ENCODE measurements at regions not wholly inside any gene's neighbourhood (a gene's known extent, or its start where the extent isn't known, plus 50 kb on each side); places are given as distances from the start of the nearest gene placed in this dataset.

DNA sequence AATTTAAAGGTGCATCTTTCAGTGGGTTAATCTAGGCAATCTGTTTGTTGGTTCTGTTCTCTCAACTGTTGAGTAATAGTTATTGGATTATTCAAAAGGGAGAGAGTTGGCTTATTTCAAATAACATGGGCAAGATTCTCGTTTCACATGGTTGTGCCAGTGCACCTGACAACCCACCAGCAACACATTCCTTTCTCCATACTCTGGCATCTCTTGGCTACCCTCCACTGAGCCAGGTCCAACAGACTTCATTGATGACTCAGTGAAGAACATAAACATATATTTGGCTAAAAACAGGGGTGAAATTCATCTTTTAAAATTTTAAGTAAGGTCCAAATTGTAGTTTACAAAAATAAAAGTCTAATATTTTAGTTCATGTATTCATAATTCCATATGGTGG is 967.2 kb downstream of the RPA4 start:
- Histone ChIP-seq H3K4me3 (ENCODE audit: low read depth, low read length) (no peak overlapping the region), H3K27ac (ENCODE audit: low read depth, low read length) (no peak overlapping the region), H3K27me3 (ENCODE audit: control insufficient read depth, insufficient read depth, low read length) (no peaks in the 10 kb centered on the region)

DNA sequence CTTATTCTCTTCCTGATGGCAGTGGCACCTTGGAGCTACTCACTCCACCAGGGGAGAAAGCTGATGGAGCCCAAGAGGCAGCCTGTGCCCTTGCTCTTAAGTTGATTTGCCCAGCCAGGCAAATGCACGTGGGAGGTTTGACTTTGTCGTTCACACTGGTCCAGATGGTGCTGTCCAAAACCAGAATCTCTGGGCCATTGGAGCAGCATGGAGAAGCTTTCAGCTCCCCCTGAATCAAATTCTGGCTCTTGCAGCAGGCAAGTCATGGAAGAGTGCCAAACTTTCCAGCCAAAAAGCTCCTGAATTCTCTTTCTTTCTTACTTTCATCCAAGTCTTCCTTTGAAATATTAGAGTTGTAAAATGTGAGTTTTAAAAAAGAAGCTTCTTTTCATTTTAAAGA is 970.4 kb downstream of the RPA4 start:
- H3K27me3 ChIP-seq (ENCODE audit: control insufficient read depth, insufficient read depth, low read length), result no peaks in the 10 kb centered on the region
- no peak overlapping the region for H3K27ac ChIP-seq (ENCODE audit: low read depth, low read length)
- H3K36me3 ChIP-seq (ENCODE audit: control insufficient read depth, insufficient read depth, low read length), result no peaks in the 10 kb centered on the region
- no peaks in the 10 kb centered on the region for H3K9me3 ChIP-seq (ENCODE audit: control insufficient read depth, insufficient read depth, low read length)
- H3K9ac ChIP-seq (ENCODE audit: low read depth, low read length), result no peak overlapping the region
- no peaks in the 10 kb centered on the region; the same call in 1 of the 2 replicates for H3K4me1 ChIP-seq (ENCODE audit: control insufficient read depth, insufficient read depth, low read length)
- no peak overlapping the region for H3K4me3 ChIP-seq (ENCODE audit: low read depth, low read length)

More for the DNA sequence above, 967.2 kb downstream of the RPA4 start:
- no peaks in the 10 kb centered on the region; the same call in 1 of the 2 replicates for H3K4me1 ChIP-seq (ENCODE audit: control insufficient read depth, insufficient read depth, low read length)
- H3K9ac ChIP-seq (ENCODE audit: low read depth, low read length), result no peak overlapping the region
- H3K36me3 ChIP-seq (ENCODE audit: control insufficient read depth, insufficient read depth, low read length), result no peaks in the 10 kb centered on the region
- H3K9me3 ChIP-seq (ENCODE audit: control insufficient read depth, insufficient read depth, low read length), result peaks cover 21% of the 10 kb centered on the region; the same call in 1 of the 2 replicates

DNA sequence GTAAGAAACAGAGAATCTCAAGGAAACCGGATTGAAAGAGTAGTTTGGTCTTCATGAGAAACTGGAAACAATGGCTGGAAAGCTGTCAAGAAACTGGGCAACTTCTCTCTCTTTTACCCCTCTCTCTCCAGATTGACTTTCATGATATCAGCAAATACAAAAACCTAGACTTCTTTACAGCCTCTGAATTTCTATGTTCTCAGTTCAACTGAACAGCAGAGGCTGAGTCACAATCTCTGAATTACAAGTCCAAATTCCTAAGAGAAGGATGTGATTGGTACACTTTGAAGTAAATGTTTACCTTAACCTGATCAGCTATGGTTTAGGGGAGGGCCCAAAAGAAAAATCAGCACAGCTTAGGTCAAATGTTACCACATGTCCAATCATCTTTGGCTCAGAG is 974.9 kb downstream of the RPA4 start:
- no peak overlapping the region for H3K9ac ChIP-seq (ENCODE audit: low read depth, low read length)
- no peaks in the 10 kb centered on the region for H3K9me3 ChIP-seq (ENCODE audit: control insufficient read depth, insufficient read depth, low read length)
- no peaks in the 10 kb centered on the region for H3K27me3 ChIP-seq (ENCODE audit: control insufficient read depth, insufficient read depth, low read length)
- no peaks in the 10 kb centered on the region for H3K36me3 ChIP-seq (ENCODE audit: control insufficient read depth, insufficient read depth, low read length)
- no peaks in the 10 kb centered on the region for H3K4me1 ChIP-seq (ENCODE audit: control insufficient read depth, insufficient read depth, low read length)
- H3K27ac ChIP-seq (ENCODE audit: low read depth, low read length), result no peak overlapping the region
- no peak overlapping the region for H3K4me3 ChIP-seq (ENCODE audit: low read depth, low read length)

DNA sequence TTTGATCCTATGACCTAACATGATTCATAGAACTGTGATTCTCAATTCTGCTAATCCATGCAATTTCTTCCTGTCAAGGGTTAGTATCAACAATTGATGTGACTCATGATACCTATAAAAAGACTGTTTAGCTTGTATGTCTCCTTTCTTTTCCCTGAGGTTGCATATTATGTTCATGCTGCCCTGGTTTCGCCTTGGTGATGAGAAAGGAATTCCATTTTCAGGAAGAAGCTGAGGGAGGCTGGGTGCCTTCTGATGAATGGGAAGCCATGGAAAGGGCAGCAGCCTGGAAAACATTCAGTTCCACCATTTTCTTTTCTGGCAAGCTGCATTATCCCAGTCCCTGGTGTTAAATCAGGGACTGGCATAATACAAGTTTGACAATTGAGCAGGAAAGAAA is 976.5 kb downstream of the RPA4 start:
- Histone ChIP-seq H3K27me3 (ENCODE audit: control insufficient read depth, insufficient read depth, low read length) (no peaks in the 10 kb centered on the region), H3K9ac (ENCODE audit: low read depth, low read length) (no peak overlapping the region), H3K36me3 (ENCODE audit: control insufficient read depth, insufficient read depth, low read length) (no peaks in the 10 kb centered on the region), H3K4me3 (ENCODE audit: low read depth, low read length) (no peak overlapping the region), H3K4me1 (ENCODE audit: control insufficient read depth, insufficient read depth, low read length) (no peaks in the 10 kb centered on the region), H3K27ac (ENCODE audit: low read depth, low read length) (no peak overlapping the region), H3K9me3 (ENCODE audit: control insufficient read depth, insufficient read depth, low read length) (no peaks in the 10 kb centered on the region)

DNA sequence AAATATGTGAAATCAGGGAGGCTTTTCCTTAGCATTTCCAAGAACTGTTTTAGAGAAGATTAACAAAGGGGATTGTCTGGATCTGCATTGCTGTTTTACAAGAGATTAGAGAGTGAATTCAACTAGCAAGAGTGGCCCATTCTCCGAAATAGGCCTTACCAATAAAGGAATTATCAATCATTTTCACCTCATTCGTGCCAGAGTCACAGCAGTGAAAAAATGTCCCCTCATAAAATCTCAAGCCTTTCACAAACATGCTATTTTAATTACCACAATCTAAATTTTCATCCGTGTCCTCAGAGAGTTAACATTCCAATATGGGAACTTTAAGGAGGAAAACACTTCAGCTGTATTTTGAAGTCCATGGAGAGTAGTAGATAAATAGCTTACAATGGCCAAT is 979.6 kb downstream of the RPA4 start:
- no peak overlapping the region for H3K9ac ChIP-seq (ENCODE audit: low read depth, low read length)
- no peaks in the 10 kb centered on the region for H3K4me1 ChIP-seq (ENCODE audit: control insufficient read depth, insufficient read depth, low read length)
- H3K27me3 ChIP-seq (ENCODE audit: control insufficient read depth, insufficient read depth, low read length), result no peaks in the 10 kb centered on the region
- H3K9me3 ChIP-seq (ENCODE audit: control insufficient read depth, insufficient read depth, low read length), result no peaks in the 10 kb centered on the region
- no peak overlapping the region for H3K27ac ChIP-seq (ENCODE audit: low read depth, low read length)
- H3K4me3 ChIP-seq (ENCODE audit: low read depth, low read length), result no peak overlapping the region
- no peaks in the 10 kb centered on the region for H3K36me3 ChIP-seq (ENCODE audit: control insufficient read depth, insufficient read depth, low read length)

DNA sequence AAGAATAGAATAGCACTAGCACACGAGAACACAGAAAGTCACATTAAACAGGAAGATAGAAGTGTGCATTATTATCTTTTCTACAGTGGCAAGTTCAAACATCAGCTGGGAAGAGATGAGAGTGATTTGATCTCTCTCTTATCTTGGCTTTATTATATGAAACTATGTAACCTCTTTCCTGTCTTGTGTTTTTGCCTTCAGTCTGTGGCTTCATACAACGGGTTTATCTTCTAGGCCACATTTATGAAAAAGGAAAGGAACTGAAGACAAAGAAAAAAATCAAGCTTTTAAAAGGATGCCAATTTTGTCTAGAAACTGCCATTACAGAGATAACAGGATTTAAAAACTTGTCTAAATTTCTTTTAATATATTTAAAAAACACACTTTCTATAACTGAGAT is 983.6 kb downstream of the RPA4 start:
- Histone ChIP-seq H3K27ac (ENCODE audit: low read depth, low read length) (no peak overlapping the region), H3K36me3 (ENCODE audit: control insufficient read depth, insufficient read depth, low read length) (no peaks in the 10 kb centered on the region), H3K4me1 (ENCODE audit: control insufficient read depth, insufficient read depth, low read length) (no peaks in the 10 kb centered on the region), H3K27me3 (ENCODE audit: control insufficient read depth, insufficient read depth, low read length) (no peaks in the 10 kb centered on the region), H3K9me3 (ENCODE audit: control insufficient read depth, insufficient read depth, low read length) (no peaks in the 10 kb centered on the region), H3K9ac (ENCODE audit: low read depth, low read length) (no peak overlapping the region), H3K4me3 (ENCODE audit: low read depth, low read length) (no peak overlapping the region)

DNA sequence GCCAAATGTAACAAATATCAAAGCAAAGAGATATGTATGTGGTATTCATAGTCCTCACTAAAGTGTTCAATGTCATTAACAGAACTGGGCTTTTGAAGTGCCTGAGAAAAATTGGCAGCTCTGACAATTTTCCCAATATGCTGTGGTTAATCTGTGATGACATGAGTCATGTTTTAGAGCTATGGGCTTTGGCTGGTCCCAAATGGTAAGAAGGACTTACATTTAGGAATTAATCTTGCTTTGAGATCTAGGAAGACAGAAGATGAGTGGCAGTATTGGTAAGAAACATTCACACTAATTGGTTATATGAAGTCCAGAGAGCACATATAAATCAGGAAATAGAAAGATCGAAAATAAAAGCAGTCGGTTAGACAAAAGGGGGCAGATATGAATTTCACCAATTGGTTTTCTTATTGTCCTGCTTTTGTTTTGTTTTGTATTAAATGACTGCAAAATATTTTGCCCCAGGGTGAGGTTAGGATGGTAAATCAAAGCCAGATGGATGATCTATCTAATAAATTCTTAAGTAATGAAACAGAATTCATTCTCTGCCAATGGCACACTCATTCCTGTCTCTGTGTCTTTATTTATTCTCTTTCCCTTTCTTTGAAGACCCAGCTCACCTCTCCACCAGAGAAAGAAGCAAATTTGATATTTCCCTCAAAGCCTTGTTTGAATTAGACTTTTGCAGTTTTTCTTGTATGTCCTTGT is 993.1 kb downstream of the RPA4 start:
- H3K27ac ChIP-seq (ENCODE audit: low read depth, low read length), result no peak overlapping the region
- no peak overlapping the region for H3K4me3 ChIP-seq (ENCODE audit: low read depth, low read length)
- no peaks in the 10 kb centered on the region for H3K9me3 ChIP-seq (ENCODE audit: control insufficient read depth, insufficient read depth, low read length)
- no peaks in the 10 kb centered on the region for H3K4me1 ChIP-seq (ENCODE audit: control insufficient read depth, insufficient read depth, low read length)
- H3K27me3 ChIP-seq (ENCODE audit: control insufficient read depth, insufficient read depth, low read length), result no peaks in the 10 kb centered on the region
- no peak overlapping the region for H3K9ac ChIP-seq (ENCODE audit: low read depth, low read length)
- no peaks in the 10 kb centered on the region for H3K36me3 ChIP-seq (ENCODE audit: control insufficient read depth, insufficient read depth, low read length)

DNA sequence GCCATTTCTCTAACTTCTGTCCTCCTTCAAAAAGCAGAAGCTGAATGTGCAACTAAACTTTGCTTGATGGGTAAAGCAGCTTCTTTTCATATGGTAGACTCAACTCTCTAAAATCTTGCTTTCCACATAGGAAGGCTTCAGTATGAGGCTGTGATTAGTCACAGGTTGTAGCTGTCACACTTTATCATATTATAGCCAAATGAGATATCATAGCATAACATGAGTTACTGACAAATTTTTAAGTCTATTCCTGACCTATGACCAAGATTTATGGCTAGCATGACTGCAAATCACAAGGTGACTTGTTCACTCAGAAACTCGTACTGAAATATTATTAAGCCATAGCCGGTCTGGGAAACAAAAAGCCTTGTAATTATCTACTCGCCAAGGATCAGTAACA is 998.6 kb downstream of the RPA4 start:
- Histone ChIP-seq H3K27me3 (ENCODE audit: control insufficient read depth, insufficient read depth, low read length) (no peaks in the 10 kb centered on the region), H3K9ac (ENCODE audit: low read depth, low read length) (no peak overlapping the region), H3K9me3 (ENCODE audit: control insufficient read depth, insufficient read depth, low read length) (no peaks in the 10 kb centered on the region), H3K36me3 (ENCODE audit: control insufficient read depth, insufficient read depth, low read length) (no peaks in the 10 kb centered on the region), H3K27ac (ENCODE audit: low read depth, low read length) (no peak overlapping the region), H3K4me3 (ENCODE audit: low read depth, low read length) (no peak overlapping the region), H3K4me1 (ENCODE audit: control insufficient read depth, insufficient read depth, low read length) (no peaks in the 10 kb centered on the region)

DNA sequence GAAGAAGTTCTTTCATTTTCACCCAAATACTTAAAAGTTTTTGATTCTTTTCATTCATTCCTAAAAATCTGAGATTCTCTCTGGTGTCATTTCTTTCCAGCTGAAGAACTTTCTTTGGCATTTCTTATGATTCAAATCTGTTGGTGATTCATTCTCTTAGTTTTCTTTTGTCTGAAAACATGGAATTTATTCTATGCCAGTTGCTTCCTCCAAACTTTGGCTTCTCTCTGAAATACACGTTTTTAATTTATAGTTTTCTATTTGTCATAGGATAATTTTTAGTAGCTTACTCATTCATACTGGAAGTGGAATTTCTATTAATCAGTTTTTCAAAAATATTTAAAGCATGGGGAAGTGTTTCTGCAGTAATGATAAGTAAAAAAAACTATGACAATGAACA is 1012.0 kb downstream of the RPA4 start:
- Histone ChIP-seq H3K4me1 (ENCODE audit: control insufficient read depth, insufficient read depth, low read length) (peaks cover 21% of the 10 kb centered on the region), H3K36me3 (ENCODE audit: control insufficient read depth, insufficient read depth, low read length) (no peaks in the 10 kb centered on the region), H3K9me3 (ENCODE audit: control insufficient read depth, insufficient read depth, low read length) (no peaks in the 10 kb centered on the region; the same call in 1 of the 2 replicates), H3K27ac (ENCODE audit: low read depth, low read length) (no peak overlapping the region), H3K9ac (ENCODE audit: low read depth, low read length) (no peak overlapping the region), H3K27me3 (ENCODE audit: control insufficient read depth, insufficient read depth, low read length) (no peaks in the 10 kb centered on the region), H3K4me3 (ENCODE audit: low read depth, low read length) (no peak overlapping the region)

DNA sequence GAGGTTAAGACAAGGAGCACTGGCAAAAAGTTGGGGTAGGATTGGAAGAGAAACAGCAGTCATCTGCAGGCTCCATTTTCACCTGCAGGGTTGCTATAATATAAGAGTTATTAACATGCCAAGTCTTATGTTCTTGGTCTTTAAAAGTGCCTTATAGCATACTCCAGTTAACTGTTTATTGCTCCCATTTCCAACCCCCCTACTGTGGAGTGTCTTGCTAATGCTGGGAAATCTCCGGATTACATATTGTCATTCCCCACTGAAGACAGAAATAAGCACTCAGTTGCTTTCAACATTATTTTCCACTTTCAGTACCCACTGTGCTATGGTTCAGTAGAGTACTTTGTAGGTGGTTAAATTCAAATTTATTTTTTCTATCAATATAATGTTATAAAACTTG is 1014.3 kb downstream of the RPA4 start:
- H3K4me1 ChIP-seq (ENCODE audit: control insufficient read depth, insufficient read depth, low read length), result peaks cover 21% of the 10 kb centered on the region
- H3K4me3 ChIP-seq (ENCODE audit: low read depth, low read length), result no peak overlapping the region
- H3K27ac ChIP-seq (ENCODE audit: low read depth, low read length), result no peak overlapping the region
- H3K9me3 ChIP-seq (ENCODE audit: control insufficient read depth, insufficient read depth, low read length), result 0 out of 2 replicates have a peak, but pooled peaks cover 2% of the 10 kb centered on the region
- no peaks in the 10 kb centered on the region for H3K36me3 ChIP-seq (ENCODE audit: control insufficient read depth, insufficient read depth, low read length)
- H3K9ac ChIP-seq (ENCODE audit: low read depth, low read length), result no peak overlapping the region
- no peaks in the 10 kb centered on the region for H3K27me3 ChIP-seq (ENCODE audit: control insufficient read depth, insufficient read depth, low read length)

DNA sequence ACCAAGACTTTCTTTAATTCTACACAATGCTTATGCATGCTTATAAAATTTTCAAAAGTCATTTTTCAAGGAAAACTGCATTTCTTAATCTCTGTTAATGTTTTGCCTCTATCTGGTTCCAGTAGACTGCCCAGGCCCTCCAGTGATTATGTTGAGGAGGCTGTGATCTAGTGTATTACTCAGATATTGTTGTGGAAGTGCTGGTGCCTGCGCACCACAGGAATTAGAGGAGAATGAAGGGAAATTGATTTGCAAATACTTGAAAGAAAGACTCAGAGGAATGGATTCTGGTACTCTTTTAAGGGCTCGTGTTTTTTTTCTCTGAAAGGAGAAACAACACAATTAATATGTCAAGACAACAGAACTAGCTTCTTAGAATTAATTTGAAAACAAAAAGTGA is 1015.1 kb downstream of the RPA4 start:
- H3K4me3 ChIP-seq (ENCODE audit: low read depth, low read length), result no peak overlapping the region
- H3K36me3 ChIP-seq (ENCODE audit: control insufficient read depth, insufficient read depth, low read length), result no peaks in the 10 kb centered on the region
- no peaks in the 10 kb centered on the region for H3K27me3 ChIP-seq (ENCODE audit: control insufficient read depth, insufficient read depth, low read length)
- no peak overlapping the region for H3K27ac ChIP-seq (ENCODE audit: low read depth, low read length)
- H3K9ac ChIP-seq (ENCODE audit: low read depth, low read length), result no peak overlapping the region
- peaks cover 21% of the 10 kb centered on the region for H3K4me1 ChIP-seq (ENCODE audit: control insufficient read depth, insufficient read depth, low read length)
- 0 out of 2 replicates have a peak, but pooled peaks cover 2% of the 10 kb centered on the region for H3K9me3 ChIP-seq (ENCODE audit: control insufficient read depth, insufficient read depth, low read length)
